Skin epidermis (tissue), 12 donors: ENCODE measurements at regions not wholly inside any gene's neighbourhood (a gene's known extent, or its start where the extent isn't known, plus 50 kb on each side); places are given as distances from the start of the nearest gene placed in this dataset.
A peak's percentile ranks its signal among the peaks of the same experiment; 100 is the strongest.
"Not testable (repeated sequence)": the region's sequence is repeated elsewhere in the genome, so short reads cannot be mapped to it uniquely, and the experiment has no call there.

Source experiments
- H3K27ac ChIP-seq, 21 experiments: fragments of 200-600 bp; sonication (generic) in 11 of 21; one replicate each; pipeline ENCODE4 v1.5.0; 2020; ENCODE audit warnings: mild to moderate bottlenecking in 3 of 21, inconsistent platforms in 2 of 21, moderate library complexity in 2 of 21
- H3K4me3 ChIP-seq, 7 experiments: fragments of 200-600 bp; sonication (generic) in 2 of 7; one replicate each; pipeline ENCODE4 v1.5.0; 2020; ENCODE audit warnings: inconsistent platforms in 2 of 7, mild to moderate bottlenecking in 2 of 7, moderate library complexity in 1 of 7

DNA sequence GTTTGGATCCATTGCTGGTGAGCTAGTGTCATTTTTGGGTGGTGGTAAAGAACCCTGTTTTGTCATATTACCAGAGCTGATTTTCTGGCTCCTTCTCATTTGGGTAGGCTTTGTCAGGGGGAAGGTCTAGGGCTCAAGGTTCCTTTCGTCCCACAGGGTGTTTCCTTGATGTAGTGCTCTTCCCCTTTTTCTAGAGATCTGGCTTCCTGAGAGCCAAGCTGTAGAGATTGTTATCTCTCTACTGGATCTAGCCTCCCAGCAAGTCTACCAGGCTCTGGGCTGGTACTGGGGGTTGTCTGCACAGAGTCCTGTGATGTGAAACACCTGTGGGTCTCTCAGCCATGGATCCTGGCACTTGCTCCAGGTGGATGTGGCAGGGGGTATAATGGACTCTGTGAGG lies 145.9 kb downstream of the HINT1 start:
- no peak overlapping the region for H3K4me3 ChIP-seq
- no peak overlapping the region for H3K27ac ChIP-seq

DNA sequence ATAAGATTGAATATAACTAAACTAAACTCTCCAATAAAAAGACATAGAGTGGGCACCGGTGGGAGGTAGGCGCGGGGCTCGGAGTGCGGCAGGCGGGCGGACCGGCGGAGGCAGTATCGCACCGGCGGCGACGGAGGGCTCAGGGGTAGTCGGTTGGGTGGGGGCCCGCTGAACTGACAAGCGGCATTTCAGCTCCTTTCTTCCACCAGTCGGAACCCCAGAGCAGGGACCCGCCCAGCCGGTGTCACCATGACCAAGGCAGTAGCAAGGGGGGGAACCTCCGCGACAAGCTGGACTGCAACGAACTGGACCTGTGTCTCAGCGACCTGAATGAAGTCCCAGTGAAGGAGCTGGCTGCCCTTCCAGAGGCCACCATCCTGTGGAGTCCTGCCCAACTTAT lies 156.7 kb downstream of the HINT1 start:
- no peak overlapping the region for H3K4me3 ChIP-seq

DNA sequence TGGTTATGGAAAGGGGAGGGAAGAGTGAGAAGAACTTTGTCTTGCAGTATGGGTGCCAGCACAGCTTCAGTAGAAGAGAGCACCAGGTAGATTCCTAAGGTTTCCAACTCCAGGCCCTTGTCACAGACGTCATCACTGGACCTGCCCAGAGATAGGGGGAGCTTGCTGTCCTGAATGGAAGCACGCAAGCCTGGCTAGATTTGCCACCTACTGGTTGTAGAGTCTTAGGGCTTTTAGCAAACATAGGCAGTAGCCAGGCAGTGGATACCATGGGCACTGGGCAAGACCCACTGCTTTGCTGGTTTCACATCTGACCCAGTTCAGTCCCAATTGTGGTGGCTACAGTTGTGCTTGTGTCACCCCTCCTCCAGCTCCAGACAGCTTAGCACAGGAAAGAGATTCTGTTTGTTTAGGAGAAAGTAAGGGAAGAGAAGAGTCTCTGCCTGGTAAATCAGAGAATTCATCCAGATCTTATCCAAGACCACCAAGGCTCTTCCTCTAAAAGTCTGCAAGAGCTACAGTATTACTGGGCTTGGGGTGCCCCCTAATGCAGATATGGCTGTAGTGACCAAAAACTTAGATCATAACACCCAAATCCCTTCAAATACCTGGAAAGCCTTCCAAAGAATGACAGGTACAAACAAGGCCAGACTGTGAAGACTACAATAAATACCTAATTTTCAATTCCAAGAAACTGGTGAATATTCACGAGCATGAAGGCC lies 158.9 kb downstream of the HINT1 start:
- Histone ChIP-seq H3K27ac (no peak overlapping the region), H3K4me3 (no peak overlapping the region)

More for the DNA sequence above, 156.7 kb downstream of the HINT1 start:
- H3K27ac ChIP-seq: no peak overlapping the region

DNA sequence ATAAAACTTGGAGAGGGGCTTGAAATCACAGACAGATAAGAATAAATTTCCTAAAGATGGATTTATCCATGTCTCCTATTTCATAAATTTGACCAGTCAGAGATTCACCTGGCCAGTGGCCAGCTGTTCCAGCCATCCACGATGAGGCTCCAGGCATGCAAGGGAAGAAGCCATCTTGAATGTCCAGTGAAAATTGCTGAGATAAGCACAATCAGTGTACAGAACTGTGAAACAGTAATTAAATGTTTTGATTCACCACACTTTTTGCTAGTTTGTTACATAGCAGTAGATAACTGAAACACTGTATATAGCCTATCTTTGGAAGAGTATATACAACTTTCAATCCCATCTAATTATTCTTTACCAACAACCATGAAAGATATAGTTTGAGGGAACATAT lies 163.5 kb downstream of the HINT1 start:
- Histone ChIP-seq H3K4me3 (no peak overlapping the region), H3K27ac (no peak overlapping the region)

DNA sequence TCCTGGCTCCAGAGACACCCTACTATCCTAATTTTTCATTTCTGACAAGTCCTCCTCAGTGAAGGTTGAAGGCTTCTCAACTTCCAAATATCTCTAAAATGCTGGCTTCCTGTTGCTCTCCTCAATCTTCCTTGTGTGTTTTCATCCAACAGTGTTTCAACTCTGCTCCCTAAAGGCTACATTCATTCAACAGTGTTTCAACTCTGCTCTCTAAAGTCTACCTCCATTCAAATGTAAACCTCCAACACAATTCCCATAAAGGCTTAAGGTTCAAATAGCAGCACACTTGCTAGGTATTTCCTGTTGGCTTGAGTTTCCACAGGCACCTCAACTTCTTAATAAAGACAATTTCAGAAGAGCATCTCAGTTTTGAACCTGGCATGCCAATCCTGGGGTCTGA lies 164.8 kb downstream of the HINT1 start:
- H3K4me3 ChIP-seq: no peak overlapping the region
- H3K27ac ChIP-seq: no peak overlapping the region

DNA sequence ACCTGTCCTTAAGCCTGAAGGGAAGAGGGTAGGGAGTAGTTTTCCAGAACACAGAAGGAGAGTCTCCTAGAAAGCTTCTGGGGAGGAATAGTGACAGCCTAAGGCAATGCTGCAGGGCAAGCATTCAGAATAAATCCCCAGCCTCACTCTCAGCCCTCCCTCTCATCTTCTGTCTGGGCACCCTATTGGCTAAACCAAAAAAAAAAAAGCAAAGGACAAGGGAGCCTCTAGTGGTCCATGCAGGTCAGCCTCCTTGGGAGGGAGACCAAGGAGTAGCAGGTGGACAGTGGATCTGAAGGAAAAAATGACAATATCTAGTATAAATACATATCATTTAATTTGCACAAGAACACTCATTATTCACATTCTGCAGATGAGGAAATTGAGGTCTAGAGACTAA lies 168.3 kb downstream of the HINT1 start:
- H3K4me3 ChIP-seq, H3K27ac ChIP-seq: not testable (repeated sequence)

DNA sequence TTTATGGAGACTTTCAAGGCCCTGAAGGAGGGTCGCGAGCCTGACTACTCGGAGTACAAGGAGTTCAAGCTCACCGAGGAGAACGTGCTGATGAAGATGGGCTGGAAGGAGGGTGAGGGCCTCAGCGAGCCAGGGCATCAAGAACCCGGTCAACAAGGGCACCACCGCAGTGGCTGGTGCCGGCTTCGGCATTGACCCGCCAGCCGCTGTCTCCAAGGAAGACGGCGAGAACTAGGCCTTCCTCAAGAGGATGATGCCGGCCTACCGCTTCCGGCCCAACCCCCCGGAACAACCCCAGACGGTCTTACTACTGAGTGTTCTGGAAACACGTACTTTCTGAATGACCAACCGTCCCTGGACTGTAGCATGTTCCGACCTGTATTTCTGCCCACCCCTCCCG lies 169.2 kb downstream of the HINT1 start:
- Histone ChIP-seq H3K4me3 (no peak overlapping the region), H3K27ac (no peak overlapping the region)

DNA sequence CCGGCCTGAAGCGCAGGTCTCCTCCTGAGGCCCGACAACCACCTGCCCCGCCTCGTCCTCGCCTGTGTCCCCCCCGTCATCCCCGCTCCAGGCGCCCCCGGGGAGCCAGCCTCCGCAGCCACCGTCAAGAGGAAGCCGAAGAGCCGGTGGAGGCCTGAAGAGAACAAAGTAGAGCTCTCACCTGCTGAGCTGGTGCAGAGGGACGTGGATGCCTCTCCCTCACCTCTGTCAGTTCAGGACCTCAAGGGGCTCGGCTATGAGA lies 169.9 kb downstream of the HINT1 start:
- no peak overlapping the region for H3K27ac ChIP-seq
- H3K4me3 ChIP-seq: no peak overlapping the region

DNA sequence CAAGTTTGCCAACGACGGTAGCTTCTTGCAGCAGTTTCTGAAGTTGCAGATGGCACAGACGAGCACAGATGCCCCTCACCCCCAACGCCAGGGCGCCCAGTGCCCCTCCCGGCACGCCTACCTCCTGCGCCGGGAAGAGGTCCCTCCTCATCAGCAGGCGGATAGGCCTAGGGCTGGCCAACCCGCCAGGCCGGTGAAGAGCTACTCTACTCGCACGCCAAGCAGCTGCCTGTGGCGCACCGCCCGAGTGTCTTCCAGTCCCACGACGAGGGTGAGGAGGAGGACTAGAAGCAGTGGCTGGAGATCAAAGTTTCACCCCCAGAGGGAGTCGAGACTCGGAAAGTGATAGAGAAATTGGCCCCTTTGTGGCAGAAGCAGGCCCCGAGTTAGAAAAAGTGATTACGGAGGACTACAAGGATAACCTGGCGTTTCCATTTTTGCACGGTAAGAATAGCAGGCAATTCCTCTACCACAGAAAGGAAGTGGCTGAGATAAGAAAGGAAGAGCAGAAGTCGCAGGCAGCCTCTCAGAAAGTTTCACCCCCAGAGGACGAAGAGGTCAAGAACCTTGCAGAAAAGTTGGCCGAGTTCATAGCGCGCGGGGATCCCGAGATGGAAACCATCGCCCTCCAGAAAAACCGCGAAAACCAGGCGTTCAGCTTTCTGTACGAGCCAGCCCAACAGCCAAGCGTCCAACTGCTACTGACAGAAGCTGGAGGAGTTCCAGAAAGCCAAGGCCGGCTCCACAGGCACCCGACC lies 170.4 kb downstream of the HINT1 start:
- no peak overlapping the region for H3K4me3 ChIP-seq
- no peak overlapping the region for H3K27ac ChIP-seq

DNA sequence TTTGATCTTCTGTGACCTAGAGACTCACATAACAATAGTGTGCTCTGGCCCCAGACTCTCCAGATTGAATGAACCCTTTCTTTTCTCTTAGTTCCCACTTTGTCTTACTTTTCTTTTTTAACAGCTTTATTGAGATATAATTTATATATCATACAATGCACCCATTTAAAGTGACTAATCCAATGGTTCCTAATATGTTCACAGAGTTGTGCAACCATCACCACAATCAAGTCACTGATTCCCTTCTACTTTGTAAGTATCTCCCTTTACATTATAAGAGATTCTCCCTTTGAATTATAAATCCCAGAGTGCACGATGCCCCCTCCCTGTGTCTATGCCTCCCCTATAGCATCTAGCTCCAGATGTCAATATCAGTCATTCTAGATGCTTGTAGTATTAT lies 172.4 kb downstream of the HINT1 start:
- peak overlapping the region in 5 of 21 experiments; percentile 4 to 78 (median 30) for H3K27ac ChIP-seq
- no peak overlapping the region for H3K4me3 ChIP-seq

DNA sequence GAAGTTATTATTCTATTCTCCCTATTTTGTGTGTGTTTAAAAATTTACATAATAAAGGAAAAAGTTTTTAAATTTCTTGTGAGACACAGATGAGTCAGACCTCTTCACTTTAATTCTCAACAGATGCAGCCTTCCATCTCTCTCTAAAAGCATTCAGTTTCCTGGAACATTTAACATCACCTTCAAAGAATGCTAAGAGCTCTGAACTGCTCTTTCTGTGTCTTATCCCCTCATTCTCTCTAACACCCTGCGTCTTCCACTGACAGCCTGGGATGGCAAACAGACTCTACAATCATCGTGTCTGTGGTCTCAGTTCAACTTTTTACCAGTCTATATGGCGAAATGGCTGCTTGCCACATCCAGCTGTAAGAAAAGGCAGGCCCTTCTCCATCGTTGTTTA lies 173.0 kb downstream of the HINT1 start:
- Histone ChIP-seq H3K27ac (peak overlapping the region in 5 of 21 experiments; percentile 4 to 78 (median 30)), H3K4me3 (no peak overlapping the region)

DNA sequence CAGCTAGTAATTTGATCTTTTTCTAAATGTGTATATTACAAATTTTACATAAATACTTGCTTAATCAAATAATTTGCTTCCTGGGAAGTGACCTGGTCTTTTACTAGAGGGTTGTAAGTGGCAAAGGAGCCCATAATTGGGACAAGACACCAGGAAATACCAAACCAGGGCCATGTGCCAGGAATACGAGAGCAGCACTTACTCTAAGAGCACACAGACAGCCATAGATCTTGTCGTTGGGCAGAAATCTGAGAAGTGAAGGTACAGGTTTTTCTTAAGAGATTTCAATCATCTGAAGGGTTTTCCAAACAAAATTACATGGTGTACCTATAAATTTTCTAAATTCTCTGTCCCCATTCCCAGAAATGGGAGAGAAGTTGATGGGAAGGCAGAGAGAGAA lies 179.3 kb downstream of the HINT1 start:
- Histone ChIP-seq H3K4me3 (no peak overlapping the region), H3K27ac (no peak overlapping the region)

DNA sequence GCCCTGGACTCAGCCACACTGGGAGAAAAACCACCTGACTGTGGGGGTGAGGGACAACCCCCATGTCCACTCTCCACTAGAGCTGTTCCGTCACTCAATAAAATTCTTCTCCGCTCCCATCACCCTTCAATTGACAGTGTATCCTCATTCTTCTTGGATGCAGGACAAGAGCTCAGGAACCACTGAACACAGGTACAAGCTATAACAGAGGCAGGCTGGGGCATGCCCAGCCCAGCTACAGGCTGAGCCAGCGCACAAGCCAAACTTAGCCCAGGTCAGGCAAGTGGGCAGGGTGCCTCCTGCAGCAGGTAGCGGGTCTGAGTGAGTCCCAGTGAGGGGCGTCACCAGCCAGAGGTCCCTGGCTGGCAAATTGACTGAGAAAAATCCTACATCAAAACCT lies 183.4 kb downstream of the HINT1 start:
- no peak overlapping the region for H3K4me3 ChIP-seq
- H3K27ac ChIP-seq: no peak overlapping the region

DNA sequence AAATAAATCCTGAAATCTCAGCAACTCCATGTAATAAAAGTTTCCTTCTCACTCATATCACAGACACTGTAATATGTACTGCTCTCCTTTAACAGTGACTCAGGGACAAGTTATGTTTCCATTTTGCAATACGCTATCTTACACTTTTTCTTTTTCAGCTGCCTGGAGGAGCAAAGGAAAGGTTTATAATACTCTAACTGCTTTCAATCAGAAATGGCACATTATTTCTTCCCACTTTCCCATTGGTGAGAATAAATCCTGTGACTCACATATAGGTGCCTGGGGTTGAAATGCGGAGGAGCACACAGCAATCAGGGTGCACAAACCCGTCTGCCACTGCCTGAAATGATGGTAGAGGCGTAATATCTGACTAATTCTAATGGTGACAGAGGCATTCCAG lies 186.6 kb downstream of the HINT1 start:
- Histone ChIP-seq H3K4me3 (no peak overlapping the region), H3K27ac (no peak overlapping the region)

DNA sequence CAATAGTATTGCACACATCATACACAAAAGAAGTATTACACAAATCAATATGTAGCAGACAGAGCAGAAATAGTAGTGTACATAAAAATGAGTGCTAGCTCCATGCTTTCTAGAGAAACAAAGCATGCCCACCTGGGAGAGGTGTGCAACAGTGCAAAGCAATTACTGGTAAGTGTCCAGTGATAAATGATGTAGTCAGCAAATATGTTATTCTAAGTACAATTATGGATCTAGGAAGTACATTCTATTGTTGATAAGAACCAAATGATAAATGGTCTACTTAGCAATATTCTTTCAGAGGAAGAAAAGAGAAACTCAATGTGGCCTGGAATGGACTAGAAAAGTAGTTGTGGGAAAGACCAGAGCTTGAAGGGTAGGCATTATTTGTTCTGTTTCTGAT lies 188.6 kb downstream of the HINT1 start:
- H3K4me3 ChIP-seq: no peak overlapping the region
- H3K27ac ChIP-seq: no peak overlapping the region

DNA sequence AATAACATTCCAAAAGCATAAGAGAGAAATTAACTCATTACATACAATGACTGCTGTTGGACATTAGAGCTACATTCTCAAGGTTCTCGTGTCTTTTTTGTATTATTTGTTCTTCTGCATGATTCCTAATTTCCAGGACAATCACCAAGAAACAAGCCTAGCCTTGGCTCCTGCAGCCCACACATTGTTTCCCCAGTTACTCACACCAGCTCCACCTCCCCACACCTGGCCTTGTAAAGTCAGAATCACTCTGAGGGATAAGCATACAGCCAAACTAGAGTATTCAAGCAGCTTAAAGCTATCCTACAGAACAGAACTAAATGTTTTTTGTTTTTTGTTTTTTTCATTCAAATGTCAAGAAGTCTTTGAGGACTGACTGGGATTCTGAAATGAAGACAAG lies 189.2 kb downstream of the HINT1 start:
- Histone ChIP-seq H3K27ac (peak overlapping the region in 3 of 21 experiments; percentile 44 to 66 (median 44)), H3K4me3 (no peak overlapping the region)

DNA sequence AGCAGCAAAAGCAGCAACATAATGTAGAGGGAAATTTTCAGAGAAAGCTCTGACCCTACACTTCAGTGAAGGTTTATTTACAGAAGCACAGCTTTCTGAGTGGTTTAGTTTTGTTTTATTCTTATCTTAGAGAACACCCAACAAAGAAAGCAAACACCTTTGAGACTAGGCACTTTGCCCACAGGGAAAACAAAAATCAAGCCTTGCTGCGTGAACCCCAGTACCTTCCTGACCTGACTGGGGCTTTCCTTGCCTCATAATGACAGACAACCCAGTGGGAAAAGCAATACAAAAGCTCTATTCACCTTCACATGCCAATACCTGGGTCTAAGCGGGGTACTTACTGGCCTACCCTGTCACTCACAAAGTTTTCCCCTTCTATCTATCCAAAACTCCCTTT lies 189.8 kb downstream of the HINT1 start:
- Histone ChIP-seq H3K4me3 (no peak overlapping the region), H3K27ac (peak overlapping the region in 4 of 21 experiments; percentile 9 to 66 (median 44))

DNA sequence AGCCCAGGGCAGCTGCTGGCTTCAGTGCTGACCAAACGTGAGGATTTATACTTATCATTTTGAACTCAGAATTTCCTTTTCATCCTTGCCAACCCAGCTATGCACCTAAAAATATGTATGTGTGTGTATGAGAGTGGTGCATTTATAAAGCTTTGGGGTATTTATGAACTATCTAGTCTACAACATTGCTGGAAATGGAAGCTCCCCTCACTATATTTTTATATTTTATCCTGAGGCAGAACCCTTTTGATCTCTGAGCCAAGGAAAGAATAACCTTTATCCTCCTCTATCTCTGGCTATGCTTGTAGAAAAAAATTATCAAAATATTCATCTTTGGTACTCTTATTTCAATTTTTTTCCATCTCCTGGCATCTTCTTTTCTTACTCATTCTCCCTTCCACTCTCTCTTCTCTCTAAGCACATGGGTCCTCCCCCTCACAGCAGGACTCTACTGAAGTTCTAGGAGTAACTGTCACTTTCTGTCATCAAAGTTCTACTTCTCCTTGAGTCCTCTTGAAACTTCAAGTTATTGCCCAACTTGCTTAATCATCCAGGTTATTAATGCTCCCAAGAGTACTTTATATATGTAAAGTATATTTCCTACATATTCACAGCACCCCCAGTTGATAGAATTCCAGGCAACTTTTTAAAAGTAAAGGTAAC lies 190.9 kb downstream of the HINT1 start:
- Histone ChIP-seq H3K4me3 (no peak overlapping the region), H3K27ac (no peak overlapping the region)

DNA sequence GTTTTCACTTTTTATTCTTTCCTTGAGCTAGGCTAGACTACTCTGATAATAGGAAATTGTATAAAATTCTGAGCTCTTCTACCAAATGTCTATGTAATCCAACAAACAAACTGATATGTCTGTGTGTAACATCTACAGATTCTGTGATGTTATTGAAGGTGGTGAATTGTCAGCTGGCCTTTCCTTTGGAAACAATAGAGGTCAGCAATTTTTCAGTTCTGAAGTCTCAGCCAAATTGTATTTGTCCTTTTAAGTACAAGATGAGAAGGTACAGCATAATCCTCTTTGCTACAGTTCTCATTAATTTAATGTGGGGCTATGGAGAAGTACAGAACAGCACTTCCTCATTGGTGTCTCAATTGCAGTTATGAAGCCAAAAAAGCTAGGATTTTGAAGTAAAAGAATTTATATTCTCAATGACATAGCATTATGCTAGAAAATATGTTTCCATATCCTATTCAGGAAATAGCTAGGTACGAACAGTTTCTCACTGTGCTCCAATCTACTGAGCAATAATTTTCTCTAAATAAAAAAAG lies 198.0 kb downstream of the HINT1 start:
- no peak overlapping the region for H3K4me3 ChIP-seq
- no peak overlapping the region for H3K27ac ChIP-seq

DNA sequence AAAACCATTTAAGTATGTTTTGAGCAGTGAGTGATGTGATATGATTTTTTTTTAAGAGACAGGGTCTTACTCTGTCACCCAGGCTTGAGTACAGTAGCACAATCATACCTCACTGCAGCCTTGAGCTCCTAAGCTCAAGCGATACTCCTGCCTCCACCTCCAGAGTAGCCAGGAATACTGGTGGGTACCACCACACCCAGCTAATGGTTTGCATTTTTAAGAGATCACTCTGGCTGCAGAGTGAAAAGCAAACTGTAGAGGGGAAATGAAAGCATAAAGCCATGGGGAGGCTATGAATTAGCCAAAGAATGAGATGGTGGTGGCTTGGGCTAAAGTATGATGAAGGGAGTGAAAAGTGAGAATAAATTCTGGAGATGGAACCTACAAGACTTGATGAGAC lies 199.1 kb downstream of the HINT1 start:
- H3K27ac ChIP-seq: no peak overlapping the region
- no peak overlapping the region for H3K4me3 ChIP-seq

DNA sequence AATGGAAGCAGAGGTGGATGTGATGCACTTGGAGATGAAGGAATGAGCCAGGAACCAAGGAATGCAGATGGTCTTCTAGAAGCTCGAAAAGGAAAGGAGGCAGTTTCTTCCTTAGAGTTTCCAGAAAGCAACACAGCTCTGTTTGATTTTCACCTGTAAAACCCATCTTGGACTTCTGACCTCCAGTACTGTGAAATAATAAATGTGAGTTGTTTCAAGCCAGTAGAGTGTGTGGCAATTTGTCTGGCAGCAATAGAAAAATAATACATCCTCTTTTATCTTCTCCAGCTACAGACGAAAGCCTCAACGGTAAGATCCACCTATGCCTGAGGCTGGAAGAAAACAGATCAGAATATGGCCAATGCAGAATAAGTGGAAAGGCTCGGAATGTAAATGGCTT lies 199.7 kb downstream of the HINT1 start:
- H3K27ac ChIP-seq: no peak overlapping the region
- no peak overlapping the region for H3K4me3 ChIP-seq
